ENCODE measurements at regions not wholly inside any gene's neighbourhood (a gene's known extent, or its start where the extent isn't known, plus 50 kb on each side); places are given as distances from the start of the nearest gene placed in this dataset.

DNA sequence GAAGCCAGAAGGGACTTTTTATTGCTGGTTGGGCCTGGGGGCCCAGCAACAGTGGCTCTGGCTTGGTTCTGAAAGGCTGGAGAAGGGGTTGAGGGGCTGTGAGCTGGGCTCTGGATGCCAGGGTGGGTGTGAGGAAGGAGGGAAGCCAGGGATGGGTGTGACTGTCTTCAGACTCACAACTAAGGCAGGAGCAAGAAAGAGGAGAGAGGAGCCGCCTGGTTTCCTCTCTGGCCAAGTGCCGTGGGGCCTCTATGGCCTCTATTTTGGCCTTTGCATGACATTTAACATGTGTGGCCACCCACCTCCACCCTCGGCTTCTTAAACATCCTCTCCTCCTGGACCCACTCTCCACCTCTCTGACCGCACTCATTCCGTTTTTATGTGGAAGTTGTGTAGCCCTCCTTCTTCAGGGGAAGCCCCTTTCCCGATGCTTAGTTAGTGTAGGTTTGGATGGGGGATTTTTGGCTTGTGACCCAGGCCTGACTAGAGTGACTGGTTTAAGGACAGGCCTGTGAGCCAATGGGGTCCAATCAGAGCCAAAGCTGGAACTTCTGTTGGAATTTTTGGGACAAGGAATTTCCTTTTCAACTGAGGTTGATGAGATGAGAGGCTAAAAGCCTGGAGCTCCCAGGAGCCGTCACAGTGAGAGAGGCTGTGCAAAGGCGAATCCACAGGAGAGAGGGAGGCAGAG, 517.8 kb downstream of the CCDC171 start:
- Histone ChIP-seq H3K27ac (ENCODE audit: low read depth, low read length) (no peak overlapping the region), H3K36me3 (ENCODE audit: control insufficient read depth in 1 of 2, insufficient read depth in 2 of 2, low read length in 2 of 2) (no peaks in the 10 kb centered on the region), H2AFZ (ENCODE audit: low read depth, low read length, poor library complexity, severe bottlenecking) (no peak overlapping the region), H3K4me2 (ENCODE audit: low read length) (no peak overlapping the region), H3K4me1 (ENCODE audit: control insufficient read depth in 1 of 2, insufficient read depth in 2 of 2, low read length in 2 of 2) (no peaks in the 10 kb centered on the region), H3K4me3 (replicated peaks in 1 of 2; ENCODE audit: low read depth in 1 of 2, low read length in 2 of 2) (no peak overlapping the region), H3K9me2 (ENCODE audit: insufficient read depth) (no peaks in the 10 kb centered on the region), H3K79me2 (ENCODE audit: insufficient read depth, low read length) (no peaks in the 10 kb centered on the region), H3K9ac (ENCODE audit: low read length) (no peak overlapping the region), H4K20me1 (ENCODE audit: insufficient read depth) (no peaks in the 10 kb centered on the region), H3K9me3 (ENCODE audit: control insufficient read depth in 1 of 2, insufficient read depth in 1 of 2, low read depth in 1 of 2, low read length in 2 of 2) (no peaks in the 10 kb centered on the region), H3K27me3 (ENCODE audit: insufficient read depth, low read length) (no peaks in the 10 kb centered on the region)
- DNase-seq (ENCODE audit: low read depth, low spot score): no peak
- RAD21 ChIA-PET (ENCODE audit: low non-redundant PET in 1 of 2, low total read pairs in 2 of 2, uncharacterized antibody in 2 of 2, unreplicated experiment in 2 of 2): no interaction called here
- CTCF ChIA-PET: no interaction called here
- POLR2A ChIA-PET: no interaction called here
- intact Hi-C loops (cut with micrococcal nuclease): no loop called here
- no TSS peak for BruUV-seq (replicated peaks)
- TF ChIP-seq EZH2 (IDR thresholded peaks at IDR 0.05): no peak
- no peak for TF ChIP-seq SIN3A (IDR thresholded peaks at IDR 0.05; ENCODE audit: low read depth)
- TF ChIP-seq, protein P1, sequence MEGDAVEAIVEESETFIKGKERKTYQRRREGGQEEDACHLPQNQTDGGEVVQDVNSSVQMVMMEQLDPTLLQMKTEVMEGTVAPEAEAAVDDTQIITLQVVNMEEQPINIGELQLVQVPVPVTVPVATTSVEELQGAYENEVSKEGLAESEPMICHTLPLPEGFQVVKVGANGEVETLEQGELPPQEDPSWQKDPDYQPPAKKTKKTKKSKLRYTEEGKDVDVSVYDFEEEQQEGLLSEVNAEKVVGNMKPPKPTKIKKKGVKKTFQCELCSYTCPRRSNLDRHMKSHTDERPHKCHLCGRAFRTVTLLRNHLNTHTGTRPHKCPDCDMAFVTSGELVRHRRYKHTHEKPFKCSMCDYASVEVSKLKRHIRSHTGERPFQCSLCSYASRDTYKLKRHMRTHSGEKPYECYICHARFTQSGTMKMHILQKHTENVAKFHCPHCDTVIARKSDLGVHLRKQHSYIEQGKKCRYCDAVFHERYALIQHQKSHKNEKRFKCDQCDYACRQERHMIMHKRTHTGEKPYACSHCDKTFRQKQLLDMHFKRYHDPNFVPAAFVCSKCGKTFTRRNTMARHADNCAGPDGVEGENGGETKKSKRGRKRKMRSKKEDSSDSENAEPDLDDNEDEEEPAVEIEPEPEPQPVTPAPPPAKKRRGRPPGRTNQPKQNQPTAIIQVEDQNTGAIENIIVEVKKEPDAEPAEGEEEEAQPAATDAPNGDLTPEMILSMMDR (IDR thresholded peaks at IDR 0.05 in 2 of 3, conservative IDR thresholded peaks at IDR 0.05 in 1 of 3; ENCODE audit: borderline replicate concordance in 1 of 3, insufficient read depth in 1 of 3, low read depth in 2 of 3, low read length in 2 of 3): no peak
- no peak for TF ChIP-seq EZH2phosphoT487 (IDR thresholded peaks at IDR 0.05; ENCODE audit: borderline replicate concordance)
- TF ChIP-seq RAD21 (IDR thresholded peaks at IDR 0.05; ENCODE audit: low read depth): no peak
- no peak for TF ChIP-seq ZNF274 (IDR thresholded peaks at IDR 0.05; ENCODE audit: low read depth, low read length)
- no peak for TF ChIP-seq YY1 (IDR thresholded peaks at IDR 0.05; ENCODE audit: extremely low read depth, insufficient replicate concordance, low read depth, low read length)
- TF ChIP-seq ZFX (IDR thresholded peaks at IDR 0.05): no peak
- no peak for TF ChIP-seq FOSL1 (IDR thresholded peaks at IDR 0.05; ENCODE audit: low read depth)
- no peak for TF ChIP-seq POLR2AphosphoS5 (IDR thresholded peaks at IDR 0.05; ENCODE audit: low read depth, low read length)
- TF ChIP-seq, protein P2, sequence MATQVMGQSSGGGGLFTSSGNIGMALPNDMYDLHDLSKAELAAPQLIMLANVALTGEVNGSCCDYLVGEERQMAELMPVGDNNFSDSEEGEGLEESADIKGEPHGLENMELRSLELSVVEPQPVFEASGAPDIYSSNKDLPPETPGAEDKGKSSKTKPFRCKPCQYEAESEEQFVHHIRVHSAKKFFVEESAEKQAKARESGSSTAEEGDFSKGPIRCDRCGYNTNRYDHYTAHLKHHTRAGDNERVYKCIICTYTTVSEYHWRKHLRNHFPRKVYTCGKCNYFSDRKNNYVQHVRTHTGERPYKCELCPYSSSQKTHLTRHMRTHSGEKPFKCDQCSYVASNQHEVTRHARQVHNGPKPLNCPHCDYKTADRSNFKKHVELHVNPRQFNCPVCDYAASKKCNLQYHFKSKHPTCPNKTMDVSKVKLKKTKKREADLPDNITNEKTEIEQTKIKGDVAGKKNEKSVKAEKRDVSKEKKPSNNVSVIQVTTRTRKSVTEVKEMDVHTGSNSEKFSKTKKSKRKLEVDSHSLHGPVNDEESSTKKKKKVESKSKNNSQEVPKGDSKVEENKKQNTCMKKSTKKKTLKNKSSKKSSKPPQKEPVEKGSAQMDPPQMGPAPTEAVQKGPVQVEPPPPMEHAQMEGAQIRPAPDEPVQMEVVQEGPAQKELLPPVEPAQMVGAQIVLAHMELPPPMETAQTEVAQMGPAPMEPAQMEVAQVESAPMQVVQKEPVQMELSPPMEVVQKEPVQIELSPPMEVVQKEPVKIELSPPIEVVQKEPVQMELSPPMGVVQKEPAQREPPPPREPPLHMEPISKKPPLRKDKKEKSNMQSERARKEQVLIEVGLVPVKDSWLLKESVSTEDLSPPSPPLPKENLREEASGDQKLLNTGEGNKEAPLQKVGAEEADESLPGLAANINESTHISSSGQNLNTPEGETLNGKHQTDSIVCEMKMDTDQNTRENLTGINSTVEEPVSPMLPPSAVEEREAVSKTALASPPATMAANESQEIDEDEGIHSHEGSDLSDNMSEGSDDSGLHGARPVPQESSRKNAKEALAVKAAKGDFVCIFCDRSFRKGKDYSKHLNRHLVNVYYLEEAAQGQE (IDR thresholded peaks at IDR 0.05; ENCODE audit: low read depth): no peak
- TF ChIP-seq ELF1 (IDR thresholded peaks at IDR 0.05; ENCODE audit: borderline replicate concordance, low read depth): no peak
- TF ChIP-seq, protein P3, sequence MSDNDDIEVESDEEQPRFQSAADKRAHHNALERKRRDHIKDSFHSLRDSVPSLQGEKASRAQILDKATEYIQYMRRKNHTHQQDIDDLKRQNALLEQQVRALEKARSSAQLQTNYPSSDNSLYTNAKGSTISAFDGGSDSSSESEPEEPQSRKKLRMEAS (IDR thresholded peaks at IDR 0.05): no peak
- TF ChIP-seq JUND (IDR thresholded peaks at IDR 0.05): no peak
- no peak for TF ChIP-seq EGR1 (IDR thresholded peaks at IDR 0.05; ENCODE audit: low read depth)
- no peak for ATAC-seq
